ENCODE measurements at regions not wholly inside any gene's neighbourhood (a gene's known extent, or its start where the extent isn't known, plus 50 kb on each side); places are given as distances from the start of the nearest gene placed in this dataset.
A peak's percentile ranks its signal among the peaks of the same experiment; 100 is the strongest.

- no peak for ATAC-seq (replicated peaks)
- Mint-ChIP-seq H3K4me1 (no peaks in the 10 kb centered on the region), H3K27me3 (no peaks in the 10 kb centered on the region), H3K9me3 (no peaks in the 10 kb centered on the region), H3K36me3 (ENCODE audit: low read depth) (no peaks in the 10 kb centered on the region), H3K4me3 (no peak overlapping the region), H3K27ac (no peak overlapping the region)
Observed at GRCh38 chr10:8379906-8380832, 325.7 kb downstream of the GATA3 start.

DNA sequence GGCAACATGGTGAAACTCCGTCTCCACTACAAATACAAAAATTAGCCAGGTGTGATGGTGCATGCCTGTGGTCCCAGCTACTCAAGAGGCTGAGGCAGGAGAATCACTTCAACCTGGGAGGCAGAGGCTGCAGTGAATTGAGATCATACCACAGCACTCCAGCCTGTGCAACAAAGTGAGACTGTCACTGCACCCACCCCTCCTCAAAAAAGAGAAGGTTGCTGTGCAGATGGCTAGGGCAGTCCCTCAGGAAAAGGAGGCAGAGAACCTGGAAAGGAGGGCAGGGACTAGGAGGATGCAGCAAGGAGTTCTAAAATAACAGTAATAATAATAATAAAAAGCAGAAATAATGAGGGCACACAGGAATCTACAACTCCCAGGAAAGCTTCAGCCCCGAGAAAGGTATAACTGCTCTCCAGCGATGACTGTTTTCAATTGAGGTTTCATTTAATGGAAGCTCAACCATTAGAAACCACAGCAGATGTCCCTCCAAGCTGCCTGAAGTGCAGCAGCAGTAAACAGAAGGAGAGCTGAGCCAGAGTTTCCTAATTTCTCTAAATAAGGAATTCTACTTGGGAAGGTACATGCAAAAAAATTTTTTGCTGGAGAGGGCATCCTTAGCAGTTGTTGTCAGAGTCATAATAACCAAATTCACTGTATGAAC, 326.5 kb downstream of the GATA3 start:
- Mint-ChIP-seq H3K36me3 (ENCODE audit: low read depth) (no peaks in the 10 kb centered on the region), H3K4me3 (no peak overlapping the region), H3K4me1 (no peaks in the 10 kb centered on the region), H3K27me3 (no peaks in the 10 kb centered on the region), H3K27ac (no peak overlapping the region), H3K9me3 (no peaks in the 10 kb centered on the region)
- ATAC-seq (replicated peaks): no peak

DNA sequence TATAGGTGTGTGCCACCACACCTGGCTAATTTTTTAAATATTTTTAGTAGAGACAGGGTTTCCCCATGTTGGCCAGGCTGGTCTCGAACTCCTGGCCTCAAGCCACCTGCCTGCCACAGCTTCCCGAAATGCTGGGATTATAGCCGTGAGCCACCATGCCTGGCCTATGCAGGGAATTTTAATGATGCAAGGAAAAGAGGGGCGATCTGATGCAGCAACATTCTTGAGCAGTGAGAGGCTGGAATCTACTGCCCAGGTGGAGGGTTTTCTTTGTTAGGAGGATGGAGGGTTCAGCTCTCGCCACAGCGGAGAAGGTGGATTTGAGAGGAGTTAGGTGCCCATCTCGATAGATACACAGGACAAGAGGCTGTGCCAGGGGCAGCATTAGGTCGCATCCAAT, 332.3 kb downstream of the GATA3 start:
- Mint-ChIP-seq H3K9me3 (no peaks in the 10 kb centered on the region), H3K27me3 (no peaks in the 10 kb centered on the region), H3K4me3 (no peak overlapping the region), H3K36me3 (ENCODE audit: low read depth) (no peaks in the 10 kb centered on the region), H3K4me1 (no peaks in the 10 kb centered on the region), H3K27ac (no peak overlapping the region)
- no peak for ATAC-seq (replicated peaks)

DNA sequence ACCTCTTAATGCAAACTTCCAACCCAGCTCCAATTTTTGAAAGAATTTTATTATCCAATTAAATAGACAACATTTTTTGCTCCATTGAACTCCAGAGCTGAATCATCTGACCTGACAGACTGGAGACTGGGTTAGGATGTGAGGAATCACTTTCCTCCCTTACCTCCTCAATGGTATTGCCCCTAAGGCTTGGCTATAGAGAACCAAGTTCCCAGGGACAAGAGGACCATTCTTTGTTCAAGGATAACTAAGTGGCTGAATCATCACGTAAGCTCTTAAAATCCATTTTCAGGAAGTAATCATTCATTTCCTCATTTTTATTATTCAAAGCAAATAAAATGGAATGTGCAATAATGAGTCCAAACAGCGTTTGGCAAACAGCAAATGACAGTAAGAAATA, 335.1 kb downstream of the GATA3 start:
- no peaks in the 10 kb centered on the region for H3K36me3 Mint-ChIP-seq (ENCODE audit: low read depth)
- no peaks in the 10 kb centered on the region for H3K9me3 Mint-ChIP-seq
- no peak overlapping the region for H3K4me3 Mint-ChIP-seq
- no peak overlapping the region for H3K27ac Mint-ChIP-seq
- H3K27me3 Mint-ChIP-seq: no peaks in the 10 kb centered on the region
- H3K4me1 Mint-ChIP-seq: no peaks in the 10 kb centered on the region
- ATAC-seq (replicated peaks): no peak

DNA sequence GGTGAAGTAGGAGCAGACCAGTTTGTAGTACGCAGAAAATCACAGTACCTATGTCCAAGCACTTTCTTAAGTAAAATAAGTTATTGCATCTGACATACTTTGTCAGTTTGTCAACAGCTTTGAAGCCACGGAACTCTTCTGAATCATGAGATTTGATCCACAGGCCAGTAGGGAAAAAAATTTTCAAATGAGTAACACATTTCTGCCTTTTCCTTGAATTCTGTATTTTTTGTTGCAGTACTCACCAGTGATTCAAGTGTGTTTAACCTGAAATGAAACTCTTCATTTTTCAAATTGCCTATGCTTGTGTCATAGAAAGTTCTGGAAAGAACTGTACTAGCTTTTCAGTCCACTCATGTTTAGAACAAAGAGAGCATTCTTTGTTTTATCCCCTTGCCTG, 337.7 kb downstream of the GATA3 start:
- Mint-ChIP-seq H3K4me1 (peaks cover 11% of the 10 kb centered on the region), H3K27ac (no peak overlapping the region), H3K36me3 (ENCODE audit: low read depth) (no peaks in the 10 kb centered on the region), H3K27me3 (no peaks in the 10 kb centered on the region), H3K9me3 (peaks cover 7% of the 10 kb centered on the region), H3K4me3 (no peak overlapping the region)
- no peak for ATAC-seq (replicated peaks)

DNA sequence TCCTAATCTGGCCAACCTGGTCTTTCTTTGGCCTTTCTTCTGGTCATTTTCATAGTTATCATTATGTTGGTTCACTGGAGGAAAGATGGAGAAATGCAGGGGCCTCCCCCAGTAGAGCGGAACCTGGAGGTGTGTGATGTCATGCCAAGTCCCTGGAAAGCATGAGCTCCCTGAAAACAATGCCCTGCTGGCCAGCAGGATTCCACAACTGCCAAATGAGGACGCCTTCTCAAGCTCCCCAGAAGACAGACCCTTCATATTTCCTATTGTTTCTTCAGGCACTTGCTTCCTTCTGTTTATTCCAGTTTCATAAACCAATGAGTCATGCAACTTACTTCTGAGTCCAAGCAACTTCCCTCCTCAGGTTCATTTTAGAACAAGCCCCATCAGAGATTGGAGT, 339.0 kb downstream of the GATA3 start:
- Mint-ChIP-seq H3K36me3 (ENCODE audit: low read depth) (no peaks in the 10 kb centered on the region), H3K27ac (no peak overlapping the region)

DNA sequence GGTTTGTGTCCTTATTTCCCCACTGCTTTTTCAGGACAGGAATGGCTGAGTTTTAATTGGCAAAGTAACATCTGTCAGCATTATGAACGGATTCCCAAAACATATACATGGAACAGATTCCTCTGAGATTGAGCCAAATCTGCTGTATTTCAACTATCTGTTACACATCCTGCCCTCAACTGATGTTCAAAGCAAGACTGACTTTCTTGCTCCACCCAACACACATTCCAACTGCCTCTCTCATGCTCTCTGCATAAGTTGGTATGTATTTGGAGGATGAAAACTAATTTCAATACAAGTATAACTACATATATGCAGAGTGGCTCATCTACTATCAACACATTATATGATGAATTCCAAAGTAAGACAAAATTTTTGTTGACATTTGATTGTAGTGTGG, 342.2 kb downstream of the GATA3 start:
- no peak overlapping the region for H3K27ac Mint-ChIP-seq
- H3K4me1 Mint-ChIP-seq: peaks cover 32% of the 10 kb centered on the region
- no peak overlapping the region for H3K4me3 Mint-ChIP-seq
- no peaks in the 10 kb centered on the region for H3K36me3 Mint-ChIP-seq (ENCODE audit: low read depth)
- peaks cover 7% of the 10 kb centered on the region for H3K9me3 Mint-ChIP-seq
- ATAC-seq (replicated peaks): no peak
- H3K27me3 Mint-ChIP-seq: no peaks in the 10 kb centered on the region

More for the DNA sequence above, 339.0 kb downstream of the GATA3 start:
- Mint-ChIP-seq H3K4me1 (peaks cover 16% of the 10 kb centered on the region), H3K27me3 (no peaks in the 10 kb centered on the region), H3K4me3 (no peak overlapping the region), H3K9me3 (peaks cover 7% of the 10 kb centered on the region)
- ATAC-seq (replicated peaks): no peak

DNA sequence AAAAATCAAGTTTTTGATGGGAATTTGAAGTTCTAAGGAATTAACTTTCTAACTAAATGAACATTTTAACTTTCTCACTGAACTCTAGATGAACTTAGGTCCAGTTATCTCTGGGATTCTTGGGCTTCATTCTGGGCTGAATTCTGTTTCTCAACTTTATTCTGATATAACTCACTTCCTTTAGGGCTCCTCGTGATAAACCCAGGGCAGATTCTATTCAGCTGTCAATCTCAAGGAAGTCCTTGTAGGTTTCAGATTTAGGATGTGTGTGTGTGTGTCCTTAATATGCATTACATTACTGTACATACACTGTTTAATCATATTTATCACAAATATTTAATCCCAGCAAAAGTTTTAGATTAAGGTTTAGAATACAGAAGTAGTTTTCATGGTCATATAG, 344.3 kb downstream of the GATA3 start:
- H3K4me1 Mint-ChIP-seq: peaks cover 52% of the 10 kb centered on the region
- no peak overlapping the region for H3K4me3 Mint-ChIP-seq
- ATAC-seq (replicated peaks): no peak
- H3K36me3 Mint-ChIP-seq (ENCODE audit: low read depth): peaks cover 6% of the 10 kb centered on the region
- H3K9me3 Mint-ChIP-seq: peaks cover 7% of the 10 kb centered on the region
- H3K27me3 Mint-ChIP-seq: no peaks in the 10 kb centered on the region
- no peak overlapping the region for H3K27ac Mint-ChIP-seq

- H3K36me3 Mint-ChIP-seq (ENCODE audit: low read depth): peaks cover 6% of the 10 kb centered on the region
- H3K4me3 Mint-ChIP-seq: no peak overlapping the region
- H3K4me1 Mint-ChIP-seq: peaks cover 57% of the 10 kb centered on the region
- no peaks in the 10 kb centered on the region for H3K27me3 Mint-ChIP-seq
- no peak for ATAC-seq (replicated peaks)
- H3K27ac Mint-ChIP-seq: peak overlapping the region; percentile 2
- peaks cover 5% of the 10 kb centered on the region for H3K9me3 Mint-ChIP-seq
Observed at GRCh38 chr10:8400151-8400550, 345.7 kb downstream of the GATA3 start.

DNA sequence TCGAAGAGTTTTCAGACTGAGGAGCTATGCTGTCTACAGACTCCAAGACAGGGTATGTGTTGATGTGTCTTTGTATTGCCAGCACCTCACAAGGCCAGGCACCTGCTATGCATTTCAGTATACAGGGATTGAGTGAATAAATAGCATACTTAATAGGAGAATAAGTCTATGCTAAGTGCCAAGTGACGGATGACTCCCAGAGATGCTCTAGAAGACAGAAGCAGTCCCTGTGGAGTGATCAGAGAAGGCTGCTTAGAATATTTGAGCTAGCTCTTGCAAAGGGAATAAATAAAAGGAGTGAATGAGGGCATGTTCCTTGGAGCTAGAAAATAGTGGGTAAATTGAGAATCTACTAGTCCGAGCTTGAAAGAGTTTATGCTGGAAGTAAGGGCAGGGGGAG, 346.4 kb downstream of the GATA3 start:
- peaks cover 4% of the 10 kb centered on the region for H3K9me3 Mint-ChIP-seq
- peak overlapping the region; percentile 94 for H3K27ac Mint-ChIP-seq
- peak overlapping the region; percentile 77 for H3K4me3 Mint-ChIP-seq
- H3K27me3 Mint-ChIP-seq: no peaks in the 10 kb centered on the region
- ATAC-seq (replicated peaks): no peak
- peaks cover 6% of the 10 kb centered on the region for H3K36me3 Mint-ChIP-seq (ENCODE audit: low read depth)
- peaks cover 61% of the 10 kb centered on the region for H3K4me1 Mint-ChIP-seq

DNA sequence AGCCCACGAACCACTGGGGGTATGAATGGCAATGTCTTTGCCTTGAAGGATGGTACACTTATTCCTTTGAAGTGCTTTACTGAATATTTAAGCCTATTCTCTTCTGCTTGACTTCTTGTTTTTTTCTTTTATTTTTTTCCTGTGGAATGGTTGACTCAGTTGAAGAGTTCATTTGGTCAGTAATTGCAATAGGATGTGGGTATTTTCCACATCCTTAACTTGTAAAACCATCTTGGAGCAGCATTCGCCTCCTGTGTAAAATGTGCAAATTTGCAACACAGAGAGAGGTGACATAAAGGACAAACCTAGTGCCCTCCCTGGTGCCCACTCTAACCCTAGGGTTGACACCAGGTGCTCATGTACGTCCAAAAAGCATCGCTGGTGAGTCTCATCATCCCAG, 347.0 kb downstream of the GATA3 start:
- Mint-ChIP-seq H3K9me3 (peaks cover under 1% of the 10 kb centered on the region), H3K27ac (peak overlapping the region; percentile 94), H3K27me3 (no peaks in the 10 kb centered on the region), H3K36me3 (ENCODE audit: low read depth) (peaks cover 6% of the 10 kb centered on the region), H3K4me1 (peaks cover 59% of the 10 kb centered on the region), H3K4me3 (peak overlapping the region; percentile 77)
- no peak for ATAC-seq (replicated peaks)

DNA sequence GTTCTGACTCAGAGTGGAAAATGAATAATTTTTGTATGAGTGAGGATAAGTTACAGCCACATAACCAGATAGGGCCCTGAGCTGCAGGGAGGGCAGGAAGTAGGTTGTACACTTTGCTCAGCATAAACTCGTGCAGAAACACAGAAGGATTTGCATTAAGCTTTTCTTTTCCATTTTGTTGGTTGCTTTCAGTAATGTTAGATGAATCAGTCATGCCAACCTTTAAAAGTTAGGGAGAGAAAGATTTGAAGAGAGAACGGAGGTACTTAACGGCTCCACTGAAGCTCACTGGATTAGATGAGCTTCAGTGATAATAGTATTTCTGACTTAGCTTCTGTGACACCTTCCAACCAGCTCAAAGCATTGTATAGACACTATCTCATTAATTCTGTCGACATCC, 348.1 kb downstream of the GATA3 start:
- Mint-ChIP-seq H3K27ac (peak overlapping the region; percentile 94), H3K4me1 (peaks cover 58% of the 10 kb centered on the region), H3K27me3 (no peaks in the 10 kb centered on the region), H3K9me3 (no peaks in the 10 kb centered on the region), H3K4me3 (peak overlapping the region; percentile 77), H3K36me3 (ENCODE audit: low read depth) (peaks cover 6% of the 10 kb centered on the region)
- ATAC-seq (replicated peaks): peak; percentile 93

- Mint-ChIP-seq H3K27me3 (no peaks in the 10 kb centered on the region), H3K4me1 (peaks cover 51% of the 10 kb centered on the region), H3K27ac (peak overlapping the region; percentile 94), H3K36me3 (ENCODE audit: low read depth) (peaks cover 6% of the 10 kb centered on the region), H3K9me3 (no peaks in the 10 kb centered on the region), H3K4me3 (peak overlapping the region; percentile 77)
- no peak for ATAC-seq (replicated peaks)
Observed at GRCh38 chr10:8403711-8404371, 349.4 kb downstream of the GATA3 start.

DNA sequence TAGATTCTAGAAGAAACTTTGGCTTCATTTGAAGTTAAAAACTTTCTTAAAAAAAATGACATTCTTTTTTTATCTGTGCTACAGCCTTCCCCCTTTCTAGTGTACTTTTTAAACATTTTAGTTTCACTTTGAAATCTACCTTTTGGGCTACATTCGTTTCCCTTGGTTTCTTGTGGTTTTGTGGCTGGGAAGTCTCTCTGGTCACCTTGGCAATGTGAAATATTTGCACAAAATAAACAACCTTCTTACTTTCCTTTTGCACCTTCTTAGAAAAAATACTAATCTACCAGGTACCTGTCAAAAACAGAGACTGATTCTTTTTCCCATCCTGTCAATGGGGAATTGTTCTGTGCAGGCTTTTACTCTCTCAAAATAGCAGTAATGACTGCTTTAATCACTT, 350.2 kb downstream of the GATA3 start:
- peaks cover 6% of the 10 kb centered on the region for H3K36me3 Mint-ChIP-seq (ENCODE audit: low read depth)
- peak; percentile 43 for ATAC-seq (replicated peaks)
- peak overlapping the region; percentile 94 for H3K27ac Mint-ChIP-seq
- H3K27me3 Mint-ChIP-seq: no peaks in the 10 kb centered on the region
- H3K4me1 Mint-ChIP-seq: peaks cover 49% of the 10 kb centered on the region
- H3K4me3 Mint-ChIP-seq: peak overlapping the region; percentile 77
- H3K9me3 Mint-ChIP-seq: no peaks in the 10 kb centered on the region

DNA sequence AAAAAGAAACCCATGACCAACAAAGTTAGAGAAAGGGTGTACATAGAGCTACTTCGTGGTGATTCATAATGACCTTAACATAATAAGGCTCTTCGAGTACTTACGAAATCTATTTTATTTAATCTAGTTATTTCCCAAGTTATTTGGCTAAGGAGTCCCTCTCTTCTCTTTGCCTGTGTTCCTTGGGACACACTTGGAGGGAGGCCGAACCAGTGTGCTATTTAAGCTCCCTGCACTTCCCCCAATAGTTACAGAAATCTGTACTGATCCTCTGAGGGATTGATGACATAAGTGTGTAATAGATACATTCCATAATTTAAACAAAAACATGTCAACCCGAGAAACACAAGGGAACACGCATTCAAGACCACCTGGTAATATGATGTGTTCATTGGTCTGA, 351.1 kb downstream of the GATA3 start:
- Mint-ChIP-seq H3K4me3 (peak overlapping the region; percentile 77), H3K36me3 (ENCODE audit: low read depth) (peaks cover 6% of the 10 kb centered on the region), H3K27me3 (no peaks in the 10 kb centered on the region), H3K9me3 (no peaks in the 10 kb centered on the region), H3K27ac (peak overlapping the region; percentile 94), H3K4me1 (peaks cover 47% of the 10 kb centered on the region)
- no peak for ATAC-seq (replicated peaks)

Data from activated T-helper 17 cell treated with anti-CD3 and anti-CD28 coated beads, Interleukin-2, amount 50 U/mL, for 72 hours (primary cell).